Dermis microvascular lymphatic vessel endothelial cell (primary cell): ENCODE measurements at regions not wholly inside any gene's neighbourhood (a gene's known extent, or its start where the extent isn't known, plus 50 kb on each side); places are given as distances from the start of the nearest gene placed in this dataset.
A peak's percentile ranks its signal among the peaks of the same experiment; 100 is the strongest.
"Not testable (repeated sequence)": the region's sequence is repeated elsewhere in the genome, so short reads cannot be mapped to it uniquely, and the experiment has no call there.

Experiments
- DNase-seq, 2 donors: peaks; one replicate each; pipeline versions ENCODE4 v3.0.0 to v3.0.0-alpha.2; 2010; ENCODE audit warnings: low read depth in 2 of 2

- DNase-seq: no peak
Measured at GRCh38 chr21:7916329-7917303, 2604.8 kb upstream of the TPTE start.

GRCh38 chr21:7917729-7918128, 2603.7 kb upstream of the TPTE start:
- DNase-seq: peak in 1 of 2 donors; percentile 16

GRCh38 chr21:7925918-7926582, 2595.3 kb upstream of the TPTE start:
- peak in 1 of 2 donors; percentile 23 for DNase-seq

- not testable (repeated sequence) for DNase-seq
Measured at GRCh38 chr21:7928528-7928927, 2592.9 kb upstream of the TPTE start.

- not testable (repeated sequence) for DNase-seq
Measured at GRCh38 chr21:7929586-7929985, 2591.8 kb upstream of the TPTE start.

GRCh38 chr21:7930445-7930844, 2590.9 kb upstream of the TPTE start:
- DNase-seq: not testable (repeated sequence)

- not testable (repeated sequence) for DNase-seq
Measured at GRCh38 chr21:7932113-7932512, 2589.3 kb upstream of the TPTE start.

GRCh38 chr21:7932834-7933233, 2588.5 kb upstream of the TPTE start:
- not testable (repeated sequence) for DNase-seq

- no peak for DNase-seq
Measured at GRCh38 chr21:7933923-7934322, 2587.5 kb upstream of the TPTE start.

GRCh38 chr21:7937297-7937696, 2584.1 kb upstream of the TPTE start:
- not testable (repeated sequence) for DNase-seq

- not testable (repeated sequence) for DNase-seq
Measured at GRCh38 chr21:7938223-7938622, 2583.2 kb upstream of the TPTE start.

- DNase-seq: not testable (repeated sequence)
Measured at GRCh38 chr21:7941432-7941831, 2580.0 kb upstream of the TPTE start.

- not testable (repeated sequence) for DNase-seq
Measured at GRCh38 chr21:7942219-7942618, 2579.2 kb upstream of the TPTE start.

GRCh38 chr21:7943534-7943933, 2577.8 kb upstream of the TPTE start:
- DNase-seq: not testable (repeated sequence)

- DNase-seq: no peak
Measured at GRCh38 chr21:7947422-7947821, 2574.0 kb upstream of the TPTE start.

GRCh38 chr21:7948727-7949126, 2572.7 kb upstream of the TPTE start:
- DNase-seq: not testable (repeated sequence)

- DNase-seq: not testable (repeated sequence)
Measured at GRCh38 chr21:7949882-7950281, 2571.5 kb upstream of the TPTE start.

GRCh38 chr21:7951854-7952519, 2569.4 kb upstream of the TPTE start:
- no peak for DNase-seq

GRCh38 chr21:7952648-7953047, 2568.7 kb upstream of the TPTE start:
- no peak for DNase-seq

GRCh38 chr21:7953058-7953457, 2568.3 kb upstream of the TPTE start:
- no peak for DNase-seq

GRCh38 chr21:7955358-7956073, 2565.9 kb upstream of the TPTE start:
- DNase-seq: not testable (repeated sequence)
